ENCODE measurements at regions not wholly inside any gene's neighbourhood (a gene's known extent, or its start where the extent isn't known, plus 50 kb on each side); places are given as distances from the start of the nearest gene placed in this dataset.

- TF ChIP-seq ZBTB49 (CRISPR knock-in tag; IDR thresholded peaks at IDR 0.05; ENCODE audit: borderline replicate concordance) (no peak), ESRRA (IDR thresholded peaks at IDR 0.05; ENCODE audit: borderline replicate concordance, low read depth) (no peak), ZNF384 (IDR thresholded peaks at IDR 0.05; ENCODE audit: low read depth, low read length) (no peak), CC2D1A (IDR thresholded peaks at IDR 0.05) (no peak), POLR2A (conservative IDR thresholded peaks at IDR 0.05) (no peak)
These were observed 184.1 kb downstream of the TEX13C start for GRCh38 chrX:125503769-125504168.
